ENCODE measurements at regions not wholly inside any gene's neighbourhood (a gene's known extent, or its start where the extent isn't known, plus 50 kb on each side); places are given as distances from the start of the nearest gene placed in this dataset.

GRCh38 chr13:31540281-31540680 is 199.0 kb upstream of the RXFP2 start:
- no peak for TF ChIP-seq CTCF (IDR thresholded peaks at IDR 0.05 in 2 of 3, conservative IDR thresholded peaks at IDR 0.05 in 1 of 3; ENCODE audit: borderline replicate concordance in 1 of 3, insufficient read depth in 1 of 3, low read depth in 2 of 3, low read length in 2 of 3)
- TF ChIP-seq EGR1 (IDR thresholded peaks at IDR 0.05; ENCODE audit: low read depth), result no peak
- no peak for TF ChIP-seq SIN3A (IDR thresholded peaks at IDR 0.05; ENCODE audit: low read depth)
- no peak for TF ChIP-seq MAX (IDR thresholded peaks at IDR 0.05)
- TF ChIP-seq POLR2A (IDR thresholded peaks at IDR 0.05; ENCODE audit: borderline replicate concordance, extremely low read depth, insufficient read depth, insufficient read length), result no peak
- TF ChIP-seq TCF7L2 (IDR thresholded peaks at IDR 0.05; ENCODE audit: borderline replicate concordance, extremely low read depth, insufficient read depth, insufficient read length), result no peak
- TF ChIP-seq YY1 (IDR thresholded peaks at IDR 0.05; ENCODE audit: extremely low read depth, insufficient replicate concordance, low read depth, low read length), result no peak
- TF ChIP-seq ATF3 (IDR thresholded peaks at IDR 0.05), result no peak
